PFSK-1 (cell line): ENCODE measurements at regions not wholly inside any gene's neighbourhood (a gene's known extent, or its start where the extent isn't known, plus 50 kb on each side); places are given as distances from the start of the nearest gene placed in this dataset.

Source experiments
- POLR2AphosphoS5 ChIP-seq: IDR thresholded peaks from 2 replicates; pipeline ENCODE4 v1.6.1; 2012; ENCODE audit warnings: low read depth, mild to moderate bottlenecking, control low read depth, low read length, moderate library complexity
- TAF1 ChIP-seq: IDR thresholded peaks from 2 replicates; pipeline ENCODE4 v1.6.1; 2012; ENCODE audit warnings: low read length, control low read depth, borderline replicate concordance; ENCODE audit not compliant: insufficient read depth

DNA sequence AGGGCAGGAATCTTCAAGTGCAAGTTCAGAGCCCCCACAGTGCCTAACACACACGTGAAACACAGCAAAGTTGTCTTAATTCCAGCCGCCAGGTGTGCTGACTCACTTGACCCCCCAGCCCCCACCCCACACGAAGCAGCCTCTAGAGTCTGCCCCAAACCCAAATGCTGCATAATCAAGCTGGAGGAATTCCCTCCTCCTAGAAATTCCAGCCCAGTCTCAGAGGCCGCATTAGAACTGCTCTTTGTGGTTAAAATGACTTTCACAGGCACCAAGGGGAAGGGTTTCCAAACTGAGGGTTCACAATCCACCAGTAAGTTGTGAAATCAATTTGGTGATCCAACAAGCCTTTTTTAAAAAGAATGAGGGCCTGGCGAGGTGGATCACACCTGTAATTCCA lies 67.0 kb upstream of the PLXNA4 start:
- TF ChIP-seq TAF1 (no peak), POLR2AphosphoS5 (no peak)
